GM18907 (cell line): ENCODE measurements at regions not wholly inside any gene's neighbourhood (a gene's known extent, or its start where the extent isn't known, plus 50 kb on each side); places are given as distances from the start of the nearest gene placed in this dataset.
"Not testable (repeated sequence)": the region's sequence is repeated elsewhere in the genome, so short reads cannot be mapped to it uniquely, and the experiment has no call there.

Source experiments
- ATAC-seq: cut with Tn5 transposase; IDR thresholded peaks from one replicate; pipeline ENCODE4 v1.9.1; 2021; ENCODE audit warnings: mild to moderate bottlenecking, moderate library complexity; ENCODE audit not compliant: unreplicated experiment

DNA sequence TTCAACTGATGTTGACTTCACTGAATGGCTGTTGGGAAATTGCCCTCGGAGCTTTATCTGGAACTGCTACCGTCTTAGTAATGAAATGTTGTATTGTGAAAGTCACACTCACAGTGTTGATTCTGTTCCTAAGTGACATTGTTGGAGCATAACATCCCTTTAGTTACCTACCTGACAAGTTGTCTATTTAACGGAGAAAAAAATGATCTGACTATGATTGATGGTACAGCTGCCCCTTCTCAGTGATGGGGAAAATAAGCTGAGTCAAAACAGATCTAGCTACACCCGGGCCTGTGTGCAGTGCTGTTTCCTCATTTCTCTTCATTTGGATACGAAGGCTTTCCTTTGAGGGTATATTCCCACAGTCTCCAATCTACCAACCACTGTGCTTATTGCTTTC is 472.3 kb upstream of the BRINP3 start:
- ATAC-seq, result no peak

GRCh38 chr1:190957565-190957964 is 479.9 kb upstream of the BRINP3 start:
- ATAC-seq, result no peak

DNA sequence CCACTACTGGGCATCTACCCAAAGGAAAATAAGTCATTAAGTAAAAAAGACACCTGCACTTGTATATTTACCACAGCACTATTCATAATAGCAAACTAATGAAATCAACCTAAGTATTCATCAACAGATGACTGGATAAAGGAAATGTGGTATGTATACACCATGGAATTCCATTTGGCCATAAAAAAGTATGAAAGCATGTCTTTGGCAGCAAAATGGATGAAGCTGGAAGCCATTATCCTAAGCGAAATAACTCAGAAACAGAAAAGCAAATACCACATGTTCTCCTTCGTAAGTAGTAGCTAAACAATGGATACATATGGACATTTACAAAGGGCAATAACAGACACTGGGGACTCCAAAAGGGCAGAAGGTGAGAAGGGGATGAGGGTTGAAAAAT is 485.7 kb upstream of the BRINP3 start:
- ATAC-seq, result no peak

- no peak for ATAC-seq
These were observed 498.2 kb upstream of the BRINP3 start for GRCh38 chr1:190975827-190976226.

GRCh38 chr1:191002768-191003167 is 525.1 kb upstream of the BRINP3 start:
- ATAC-seq, result no peak

DNA sequence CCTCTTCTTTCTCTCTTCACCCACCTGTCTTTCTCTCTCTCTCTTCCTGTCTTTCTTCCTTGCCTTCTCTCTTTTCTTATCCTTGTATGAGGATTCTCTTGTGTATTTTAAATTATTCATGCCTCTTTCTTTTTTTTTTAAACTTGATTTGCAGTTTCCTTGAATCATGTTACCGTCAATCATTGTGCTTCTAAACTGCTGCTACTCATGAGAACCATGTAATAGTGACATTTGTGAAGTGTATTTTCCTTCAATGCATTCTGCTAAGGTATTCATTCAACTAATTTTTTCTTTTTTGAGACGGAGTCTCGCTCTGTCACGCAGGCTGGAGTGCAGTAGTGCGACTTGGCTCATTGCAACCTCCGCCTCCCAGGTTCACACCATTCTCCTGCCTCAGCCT is 539.1 kb upstream of the BRINP3 start:
- no peak for ATAC-seq

- no peak for ATAC-seq
These were observed 545.2 kb upstream of the BRINP3 start for GRCh38 chr1:191022856-191023255.

DNA sequence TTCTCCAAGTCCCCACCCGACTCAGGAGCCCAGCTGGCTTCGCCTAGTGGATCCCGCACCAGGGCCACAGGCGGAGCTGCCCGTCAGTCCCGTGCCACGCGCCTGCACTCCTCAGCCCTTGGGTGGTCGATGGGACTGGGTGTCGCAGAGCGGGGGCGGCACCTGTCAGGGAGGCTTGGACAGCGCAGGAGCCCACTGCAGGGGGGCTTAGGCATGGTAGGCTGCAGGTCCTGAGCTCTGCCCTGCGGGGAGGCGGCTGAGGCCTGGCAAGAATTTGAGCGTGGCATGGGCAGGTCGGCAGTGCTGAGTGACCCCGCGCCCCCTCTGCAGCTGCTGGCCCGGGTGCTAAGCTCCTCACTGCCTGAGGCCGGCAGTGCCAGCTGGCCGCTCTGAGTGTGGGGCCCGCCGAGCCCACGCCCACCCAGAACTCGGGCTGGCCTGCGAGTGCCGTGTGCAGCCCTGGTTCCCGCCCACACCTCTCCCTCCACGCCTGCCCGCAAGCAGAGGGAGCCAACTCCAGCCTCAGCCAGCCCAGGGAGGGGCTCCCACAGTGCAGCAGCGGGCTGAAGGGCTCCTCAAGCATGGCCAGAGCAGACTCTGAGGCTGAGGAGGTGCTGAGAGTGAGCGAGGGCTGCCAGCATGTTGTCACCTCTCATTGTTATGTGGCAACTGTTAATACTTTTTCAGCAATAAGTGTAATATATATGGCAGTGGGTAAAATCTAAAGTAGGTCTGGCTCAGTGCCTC is 548.4 kb upstream of the BRINP3 start:
- ATAC-seq, result no peak

DNA sequence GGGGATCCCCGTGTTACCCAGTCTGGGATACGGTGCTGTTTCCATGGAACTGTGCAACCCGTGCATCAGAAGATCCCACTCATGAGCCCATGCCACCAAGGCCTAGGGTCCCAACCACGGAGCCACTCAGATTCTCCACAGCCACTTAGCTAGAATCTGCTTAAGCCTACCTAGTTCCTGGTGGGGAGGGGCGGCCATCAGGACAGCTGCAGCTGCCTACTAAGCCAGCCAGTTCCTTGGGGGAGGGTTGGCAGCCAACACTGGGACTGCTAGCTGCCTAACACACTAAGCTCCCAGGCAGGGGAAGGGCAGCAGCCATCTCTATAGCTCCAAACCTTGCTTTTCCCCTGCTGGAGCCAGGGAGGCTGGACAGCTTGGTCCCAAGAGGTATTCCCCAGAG is 549.2 kb upstream of the BRINP3 start:
- no peak for ATAC-seq

DNA sequence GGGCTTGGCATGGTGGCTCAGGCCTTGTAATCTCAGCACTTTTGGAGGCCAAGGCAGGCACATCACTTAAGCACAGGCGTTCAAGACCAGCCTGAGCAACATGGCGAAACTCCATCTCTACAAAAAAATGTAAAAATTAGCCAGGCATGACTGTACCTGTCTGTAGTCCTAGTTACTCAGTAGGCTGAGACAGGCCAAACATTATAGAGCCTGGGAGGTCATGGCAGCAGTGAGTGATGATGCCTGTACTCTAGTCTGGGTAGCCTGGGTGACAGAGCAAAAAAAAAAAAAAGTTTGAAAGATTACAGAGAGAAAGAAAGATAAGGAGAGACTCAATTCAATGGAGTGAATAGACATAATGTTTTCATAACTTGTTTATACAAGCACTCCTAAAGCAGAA is 556.5 kb upstream of the BRINP3 start:
- no peak for ATAC-seq

GRCh38 chr1:191043066-191043465 is 565.4 kb upstream of the BRINP3 start:
- no peak for ATAC-seq

DNA sequence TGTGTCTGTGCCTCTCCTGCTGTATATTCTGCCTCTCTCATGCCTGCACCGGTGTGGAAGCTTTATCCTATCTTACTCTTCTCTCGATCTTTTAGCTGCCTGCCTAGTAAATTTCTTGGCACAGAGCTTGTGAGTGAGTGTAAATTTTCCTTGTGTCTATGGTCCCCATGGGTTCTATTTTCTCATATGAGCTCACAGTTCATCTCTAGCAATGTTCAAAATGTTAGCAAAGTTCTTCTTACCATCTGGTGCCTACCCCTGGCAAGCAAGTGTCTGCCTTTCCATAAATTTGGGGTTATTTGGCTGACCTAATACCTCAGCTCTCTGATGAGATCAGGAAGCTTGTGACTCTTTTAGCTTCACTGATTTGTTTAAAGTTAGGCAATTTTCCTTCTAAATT is 572.1 kb upstream of the BRINP3 start:
- ATAC-seq, result no peak

- no peak for ATAC-seq
These were observed 575.2 kb upstream of the BRINP3 start for GRCh38 chr1:191052888-191053287.

- ATAC-seq, result no peak
These were observed 587.7 kb upstream of the BRINP3 start for GRCh38 chr1:191065346-191065745.

DNA sequence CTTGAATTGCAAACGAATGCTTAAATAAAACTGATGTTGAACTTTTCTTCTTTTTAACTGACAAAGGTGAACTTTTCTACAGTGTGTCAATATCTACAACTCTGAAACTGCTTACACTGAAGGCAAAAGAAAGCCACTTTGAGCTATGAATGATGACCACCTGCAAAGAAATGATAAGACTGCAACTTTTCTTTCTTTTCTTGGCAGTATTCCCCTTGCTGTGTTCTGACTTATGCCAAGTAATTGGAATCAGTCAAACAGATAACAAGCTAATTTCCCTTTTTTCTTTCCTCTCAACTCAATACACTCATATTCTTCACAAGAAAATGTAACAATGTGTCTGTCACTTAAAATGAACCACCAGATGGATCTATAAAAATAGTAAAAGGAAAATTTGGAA is 588.1 kb upstream of the BRINP3 start:
- no peak for ATAC-seq

GRCh38 chr1:191074881-191075280 is 597.2 kb upstream of the BRINP3 start:
- ATAC-seq, result no peak

GRCh38 chr1:191083090-191083489 is 605.4 kb upstream of the BRINP3 start:
- not testable (repeated sequence) for ATAC-seq

GRCh38 chr1:191085121-191085520 is 607.5 kb upstream of the BRINP3 start:
- no peak for ATAC-seq

DNA sequence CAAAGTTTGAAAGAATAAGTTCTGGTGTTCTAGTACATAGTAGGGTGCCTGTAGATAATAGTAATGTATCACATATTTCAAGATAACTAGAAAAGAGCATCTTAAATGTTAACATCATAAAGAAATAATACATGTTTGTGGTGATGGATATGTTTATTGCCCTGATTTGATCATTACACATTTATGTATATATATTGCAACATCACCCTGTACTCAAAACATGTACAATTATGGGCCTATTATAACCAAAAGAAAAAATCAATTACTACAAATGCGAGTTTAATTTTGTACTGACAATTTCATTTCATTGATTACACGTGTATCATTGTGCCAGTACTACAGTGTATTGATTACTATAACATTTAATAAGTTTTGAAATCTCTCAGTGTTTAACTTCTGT is 609.2 kb upstream of the BRINP3 start:
- no peak for ATAC-seq

DNA sequence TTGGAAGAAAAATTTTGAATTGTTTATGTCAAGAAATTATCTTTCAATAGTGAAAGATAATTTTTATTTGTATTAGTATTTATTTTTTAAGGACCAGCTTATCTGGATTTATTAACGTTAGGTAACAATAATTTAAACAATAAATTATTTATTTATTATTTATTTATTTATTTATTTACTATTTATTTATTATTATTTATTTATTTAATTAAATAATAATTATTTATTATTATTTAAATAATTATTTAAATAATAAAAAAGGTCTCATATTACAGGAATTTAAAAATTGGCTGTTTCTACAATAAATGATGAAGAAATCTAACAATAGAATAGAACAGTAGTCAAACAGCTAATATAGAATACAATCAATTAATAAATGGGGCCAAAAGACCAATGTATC is 618.7 kb upstream of the BRINP3 start:
- ATAC-seq, result no peak

DNA sequence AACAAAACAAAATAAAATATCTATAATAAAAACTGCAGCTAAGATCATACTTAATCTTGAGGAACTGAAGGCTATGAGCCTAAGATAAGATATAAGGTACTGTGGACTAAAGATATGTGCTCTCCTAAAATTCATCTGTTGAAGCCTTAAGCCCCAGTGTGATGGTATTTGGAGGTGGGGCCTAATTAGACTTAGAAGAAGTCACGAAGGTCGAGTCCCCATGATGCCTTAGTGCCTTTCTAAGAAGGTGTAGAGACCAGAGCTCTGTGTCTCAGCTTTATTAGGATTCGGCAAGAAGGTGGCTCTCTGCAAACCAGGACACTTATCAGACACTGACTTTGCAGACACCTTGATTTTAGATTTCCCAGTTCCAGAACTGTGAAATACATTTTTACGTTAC is 622.0 kb upstream of the BRINP3 start:
- ATAC-seq, result no peak

DNA sequence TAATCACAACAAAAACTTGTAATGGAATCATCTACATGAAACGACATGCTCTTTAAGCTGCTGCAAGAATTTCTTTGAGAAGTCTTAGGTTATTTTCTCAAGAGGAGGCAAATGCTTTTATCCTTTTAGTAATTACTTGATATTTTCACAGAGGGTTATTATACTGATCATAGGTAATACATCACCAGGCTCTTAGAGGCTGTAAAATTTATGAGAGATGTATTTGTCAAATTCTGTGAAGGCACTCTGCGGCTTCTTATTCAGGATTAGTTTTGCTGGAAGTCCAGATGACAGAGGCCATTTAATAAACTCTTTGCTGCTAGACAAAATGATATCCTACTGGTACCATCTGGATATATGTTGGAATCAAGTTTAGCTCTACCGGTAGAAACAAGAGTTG is 624.3 kb upstream of the BRINP3 start:
- no peak for ATAC-seq

- no peak for ATAC-seq
These were observed 648.3 kb upstream of the BRINP3 start for GRCh38 chr1:191125950-191126349.
